Epithelial cell of proximal tubule (primary cell): ENCODE measurements at regions not wholly inside any gene's neighbourhood (a gene's known extent, or its start where the extent isn't known, plus 50 kb on each side); places are given as distances from the start of the nearest gene placed in this dataset.

ENCODE experiments used
- DNase-seq: peaks from one replicate; pipeline ENCODE4 v3.0.0-alpha.2; 2011; ENCODE audit warnings: low read depth
- H3K4me3 ChIP-seq: 2 replicates; pipeline ENCODE4 v1.5.1; 2011; ENCODE audit warnings: low read depth, mild to moderate bottlenecking, low read length
- CTCF ChIP-seq: conservative IDR thresholded peaks from 2 replicates; pipeline ENCODE4 v1.5.1; 2012; ENCODE audit warnings: low read depth, mild to moderate bottlenecking, low read length

DNA sequence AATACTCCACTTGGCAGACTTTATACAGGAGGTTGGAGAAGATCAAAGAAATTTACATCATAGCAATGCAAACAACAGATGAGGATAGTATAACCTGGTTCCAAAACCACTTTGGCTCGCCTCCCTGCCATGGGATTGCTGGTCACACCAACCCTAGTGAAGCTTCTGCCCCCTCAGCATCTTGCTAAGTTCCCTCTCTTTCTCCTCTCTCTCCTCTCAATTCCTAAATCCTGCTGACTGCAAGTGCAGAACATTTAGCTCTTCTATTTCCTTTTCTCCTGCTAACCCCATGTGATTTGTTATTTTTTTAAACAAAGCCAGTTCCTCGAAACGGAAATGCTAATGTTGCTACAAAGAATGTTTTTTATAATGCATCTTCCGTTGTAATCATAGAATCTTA, 50.3 kb upstream of the LY86 start:
- no peak for TF ChIP-seq CTCF
- DNase-seq = no peak
- H3K4me3 ChIP-seq = no peak overlapping the region
